Activated CD4-positive, alpha-beta T cell treated with anti-CD3 and anti-CD28 coated beads for 4 hours (primary cell): ENCODE measurements at regions not wholly inside any gene's neighbourhood (a gene's known extent, or its start where the extent isn't known, plus 50 kb on each side); places are given as distances from the start of the nearest gene placed in this dataset.
A peak's percentile ranks its signal among the peaks of the same experiment; 100 is the strongest.

Experiments used
- DNase-seq, 2 donors: peaks; one replicate each; pipeline ENCODE4 v3.0.0-alpha.2; 2020

- DNase-seq: no peak
Observed at GRCh38 chr1:37284053-37284452, 190.3 kb upstream of the ZC3H12A start.

GRCh38 chr1:37286881-37287280 is 187.5 kb upstream of the ZC3H12A start:
- no peak for DNase-seq

GRCh38 chr1:37288900-37289299 is 185.5 kb upstream of the ZC3H12A start:
- DNase-seq: no peak

- no peak for DNase-seq
Observed at GRCh38 chr1:37290718-37291117, 183.7 kb upstream of the ZC3H12A start.

GRCh38 chr1:37292789-37293188 is 181.6 kb upstream of the ZC3H12A start:
- no peak for DNase-seq

GRCh38 chr1:37294096-37294495 is 180.3 kb upstream of the ZC3H12A start:
- no peak for DNase-seq

- no peak for DNase-seq
Observed at GRCh38 chr1:37294529-37294928, 179.9 kb upstream of the ZC3H12A start.

- no peak for DNase-seq
Observed at GRCh38 chr1:37298769-37299168, 175.6 kb upstream of the ZC3H12A start.

- DNase-seq: no peak
Observed at GRCh38 chr1:37299216-37299615, 175.2 kb upstream of the ZC3H12A start.

- DNase-seq: no peak
Observed at GRCh38 chr1:37303884-37304574, 170.4 kb upstream of the ZC3H12A start.

GRCh38 chr1:37305108-37305507 is 169.3 kb upstream of the ZC3H12A start:
- no peak for DNase-seq

GRCh38 chr1:37305841-37306240 is 168.5 kb upstream of the ZC3H12A start:
- no peak for DNase-seq

- DNase-seq: no peak
Observed at GRCh38 chr1:37306461-37306860, 167.9 kb upstream of the ZC3H12A start.

- no peak for DNase-seq
Observed at GRCh38 chr1:37306871-37307270, 167.5 kb upstream of the ZC3H12A start.

GRCh38 chr1:37308031-37308960 is 166.1 kb upstream of the ZC3H12A start:
- DNase-seq: no peak

GRCh38 chr1:37309574-37309973 is 164.8 kb upstream of the ZC3H12A start:
- DNase-seq: no peak

GRCh38 chr1:37310064-37310463 is 164.3 kb upstream of the ZC3H12A start:
- no peak for DNase-seq

GRCh38 chr1:37315371-37315846 is 159.0 kb upstream of the ZC3H12A start:
- DNase-seq: no peak

- no peak for DNase-seq
Observed at GRCh38 chr1:37317870-37318467, 156.4 kb upstream of the ZC3H12A start.

GRCh38 chr1:37318490-37318889 is 155.9 kb upstream of the ZC3H12A start:
- DNase-seq: no peak

GRCh38 chr1:37319284-37319683 is 155.1 kb upstream of the ZC3H12A start:
- no peak for DNase-seq

- peak in 1 of 2 donors; percentile 4 for DNase-seq
Observed at GRCh38 chr1:37323486-37324377, 150.6 kb upstream of the ZC3H12A start.

- no peak for DNase-seq
Observed at GRCh38 chr1:37325010-37325409, 149.4 kb upstream of the ZC3H12A start.
